Right atrium auricular region (tissue), 2 donors: ENCODE measurements at regions not wholly inside any gene's neighbourhood (a gene's known extent, or its start where the extent isn't known, plus 50 kb on each side); places are given as distances from the start of the nearest gene placed in this dataset.

Source experiments
- DNase-seq: peaks from one replicate; pipeline ENCODE4 v3.0.0-alpha.2; 2019; ENCODE audit warnings: low spot score
- H3K27ac ChIP-seq, 2 donors: fragments of 200-600 bp; sonication (generic); 1 replicate in 1 of 2; 2 replicates in 1 of 2; pipeline ENCODE4 v1.5.1; 2016 to 2019
- H3K27me3 ChIP-seq, 2 donors: fragments of 200-600 bp; sonication (generic); one replicate each; pipeline versions ENCODE4 v1.5.1 to v1.6.0; 2017 to 2019
- H3K36me3 ChIP-seq: fragments of 200-600 bp; sonication (generic); one replicate; pipeline ENCODE4 v1.5.1; 2016
- H3K4me1 ChIP-seq, 2 donors: fragments of 200-600 bp; sonication (generic); one replicate each; pipeline versions ENCODE4 v1.5.1 to v1.6.0; 2017 to 2019
- H3K4me3 ChIP-seq, 2 donors: fragments of 200-600 bp; sonication (generic); 1 replicate in 1 of 2; 2 replicates in 1 of 2; pipeline ENCODE4 v1.5.1; 2017 to 2019; ENCODE audit warnings: mild to moderate bottlenecking in 1 of 2, moderate library complexity in 1 of 2
- H3K9me3 ChIP-seq, 2 donors: fragments of 200-600 bp; sonication (generic); one replicate each; pipeline ENCODE4 v1.5.1; 2019
- CTCF ChIP-seq, 2 donors: fragments of 200-600 bp; sonication (generic); IDR thresholded peaks; one replicate each; pipeline ENCODE4 v1.5.1; 2019; ENCODE audit warnings: antibody characterized with exemption in 2 of 2

- H3K4me1 ChIP-seq: no peaks in the 10 kb centered on the region
- H3K4me3 ChIP-seq: no peak overlapping the region
- DNase-seq: no peak
- no peak overlapping the region for H3K27ac ChIP-seq
- H3K27me3 ChIP-seq: no peaks in the 10 kb centered on the region
- H3K36me3 ChIP-seq: no peaks in the 10 kb centered on the region
- H3K9me3 ChIP-seq: no peaks in the 10 kb centered on the region
- TF ChIP-seq CTCF (IDR thresholded peaks at IDR 0.05): no peak
Measured at GRCh38 chr1:88311907-88312306, 372.2 kb upstream of the PKN2 start.

GRCh38 chr1:88317396-88317795, 366.7 kb upstream of the PKN2 start:
- H3K9me3 ChIP-seq: no peaks in the 10 kb centered on the region

GRCh38 chr1:88318740-88319139, 365.3 kb upstream of the PKN2 start:
- DNase-seq: no peak
- Histone ChIP-seq H3K4me1 (no peaks in the 10 kb centered on the region), H3K27ac (no peak overlapping the region), H3K36me3 (no peaks in the 10 kb centered on the region), H3K27me3 (no peaks in the 10 kb centered on the region), H3K9me3 (no peaks in the 10 kb centered on the region), H3K4me3 (no peak overlapping the region)
- TF ChIP-seq CTCF (IDR thresholded peaks at IDR 0.05): no peak

More at GRCh38 chr1:88317396-88317795, 366.7 kb upstream of the PKN2 start:
- Histone ChIP-seq H3K4me1 (no peaks in the 10 kb centered on the region), H3K4me3 (no peak overlapping the region), H3K36me3 (no peaks in the 10 kb centered on the region), H3K27ac (no peak overlapping the region), H3K27me3 (no peaks in the 10 kb centered on the region)
- no peak for TF ChIP-seq CTCF (IDR thresholded peaks at IDR 0.05)
- DNase-seq: no peak

GRCh38 chr1:88320291-88320690, 363.8 kb upstream of the PKN2 start:
- TF ChIP-seq CTCF (IDR thresholded peaks at IDR 0.05): no peak
- Histone ChIP-seq H3K4me1 (no peaks in the 10 kb centered on the region), H3K9me3 (no peaks in the 10 kb centered on the region), H3K4me3 (no peak overlapping the region), H3K27me3 (no peaks in the 10 kb centered on the region), H3K27ac (no peak overlapping the region), H3K36me3 (no peaks in the 10 kb centered on the region)
- no peak for DNase-seq

GRCh38 chr1:88321706-88322105, 362.4 kb upstream of the PKN2 start:
- Histone ChIP-seq H3K9me3 (no peaks in the 10 kb centered on the region), H3K27ac (no peak overlapping the region), H3K4me3 (no peak overlapping the region), H3K4me1 (peaks cover 0 to 8% of the 10 kb centered on the region in 2 donors), H3K36me3 (no peaks in the 10 kb centered on the region), H3K27me3 (no peaks in the 10 kb centered on the region)
- no peak for DNase-seq
- TF ChIP-seq CTCF (IDR thresholded peaks at IDR 0.05): no peak

- Histone ChIP-seq H3K4me3 (no peak overlapping the region), H3K4me1 (peaks cover 0 to 18% of the 10 kb centered on the region in 2 donors), H3K27ac (no peak overlapping the region), H3K27me3 (no peaks in the 10 kb centered on the region), H3K9me3 (no peaks in the 10 kb centered on the region), H3K36me3 (no peaks in the 10 kb centered on the region)
- DNase-seq: no peak
- TF ChIP-seq CTCF (IDR thresholded peaks at IDR 0.05): no peak
Measured at GRCh38 chr1:88324899-88325298, 359.2 kb upstream of the PKN2 start.
